LNCAP (cell line): ENCODE measurements at regions not wholly inside any gene's neighbourhood (a gene's known extent, or its start where the extent isn't known, plus 50 kb on each side); places are given as distances from the start of the nearest gene placed in this dataset.

Source experiments
- TF ChIP-seq, protein P1 (sequence below): fragments of 450-650 bp; IDR thresholded peaks from 2 replicates; pipeline ENCODE4 v1.5.1; 2017; ENCODE audit warnings: mild to moderate bottlenecking

DNA sequence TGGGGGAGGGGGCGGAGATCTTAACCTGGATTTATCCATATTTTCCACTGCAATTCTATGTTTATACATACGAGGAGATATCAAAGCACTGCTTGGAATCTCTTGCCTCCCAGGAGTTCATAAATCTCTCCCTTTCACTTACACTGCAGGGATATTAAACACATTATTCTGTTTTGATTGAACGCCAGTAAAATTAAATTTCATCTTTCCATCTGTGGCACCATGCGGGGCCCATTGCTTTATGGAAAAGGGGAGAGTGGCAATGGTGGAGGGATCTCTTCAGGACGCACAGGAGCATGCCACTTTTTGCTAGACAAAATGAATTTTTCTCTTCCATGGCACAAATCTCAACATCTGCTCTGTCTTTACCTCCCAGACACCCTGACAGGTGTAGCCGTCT lies 648.0 kb upstream of the PLXNA2 start:
- TF ChIP-seq, protein P1, sequence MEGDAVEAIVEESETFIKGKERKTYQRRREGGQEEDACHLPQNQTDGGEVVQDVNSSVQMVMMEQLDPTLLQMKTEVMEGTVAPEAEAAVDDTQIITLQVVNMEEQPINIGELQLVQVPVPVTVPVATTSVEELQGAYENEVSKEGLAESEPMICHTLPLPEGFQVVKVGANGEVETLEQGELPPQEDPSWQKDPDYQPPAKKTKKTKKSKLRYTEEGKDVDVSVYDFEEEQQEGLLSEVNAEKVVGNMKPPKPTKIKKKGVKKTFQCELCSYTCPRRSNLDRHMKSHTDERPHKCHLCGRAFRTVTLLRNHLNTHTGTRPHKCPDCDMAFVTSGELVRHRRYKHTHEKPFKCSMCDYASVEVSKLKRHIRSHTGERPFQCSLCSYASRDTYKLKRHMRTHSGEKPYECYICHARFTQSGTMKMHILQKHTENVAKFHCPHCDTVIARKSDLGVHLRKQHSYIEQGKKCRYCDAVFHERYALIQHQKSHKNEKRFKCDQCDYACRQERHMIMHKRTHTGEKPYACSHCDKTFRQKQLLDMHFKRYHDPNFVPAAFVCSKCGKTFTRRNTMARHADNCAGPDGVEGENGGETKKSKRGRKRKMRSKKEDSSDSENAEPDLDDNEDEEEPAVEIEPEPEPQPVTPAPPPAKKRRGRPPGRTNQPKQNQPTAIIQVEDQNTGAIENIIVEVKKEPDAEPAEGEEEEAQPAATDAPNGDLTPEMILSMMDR = no peak

DNA sequence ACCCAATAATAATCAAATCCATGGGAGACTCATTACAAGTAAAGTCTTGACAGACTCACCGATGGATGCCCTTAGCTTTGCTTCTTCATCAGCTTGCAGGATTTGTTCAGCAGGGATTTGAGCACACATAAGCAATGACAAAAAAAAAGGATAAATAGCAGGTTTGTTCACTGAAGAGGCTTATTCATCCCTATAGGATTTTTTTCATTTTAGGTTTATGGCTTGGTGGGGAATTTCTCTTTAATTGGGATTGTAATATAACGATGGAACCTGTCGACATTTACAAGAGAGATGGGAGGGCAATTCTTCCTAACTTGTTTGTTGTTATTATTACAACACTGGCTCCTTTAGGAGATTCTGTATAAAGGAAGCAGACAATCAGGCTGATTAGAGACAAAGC lies 649.1 kb upstream of the PLXNA2 start:
- TF ChIP-seq, protein P1 = no peak

DNA sequence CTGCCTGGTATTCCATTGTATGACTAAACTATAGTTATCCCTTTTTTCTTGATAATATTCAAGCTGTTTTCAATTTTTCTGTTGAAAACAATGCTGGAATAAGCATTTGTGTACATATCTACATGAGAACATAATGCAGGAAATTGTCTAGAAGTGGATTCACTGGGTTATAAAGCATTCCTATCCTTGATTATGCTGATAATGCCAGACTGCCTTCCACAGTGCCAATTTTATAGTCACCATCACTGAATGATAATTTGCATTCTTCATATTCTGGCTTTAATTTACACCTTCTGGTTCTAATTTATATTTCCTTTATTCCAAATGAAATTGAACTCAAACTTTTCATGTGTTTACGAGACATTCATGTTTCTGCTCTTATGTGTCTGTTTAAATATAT lies 651.0 kb upstream of the PLXNA2 start:
- TF ChIP-seq, protein P1 = no peak

DNA sequence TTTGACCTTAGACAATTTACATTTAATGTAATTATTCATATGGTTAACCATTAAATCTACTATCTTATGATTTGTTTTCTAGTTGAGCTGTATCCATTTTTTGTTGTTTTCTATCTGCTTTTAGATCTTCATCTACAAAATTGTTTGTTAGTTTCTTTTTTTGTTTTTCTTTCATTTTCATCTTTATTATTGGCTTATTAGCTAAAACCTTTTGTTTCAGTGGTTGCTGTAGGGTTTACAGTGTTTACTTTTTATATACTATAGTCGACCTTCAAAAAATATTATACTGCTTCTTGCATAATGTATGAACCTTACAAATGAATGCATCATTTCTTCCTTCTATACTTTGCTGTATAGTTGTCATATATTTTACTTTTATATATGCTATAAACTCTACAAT lies 651.6 kb upstream of the PLXNA2 start:
- TF ChIP-seq, protein P1 = no peak

DNA sequence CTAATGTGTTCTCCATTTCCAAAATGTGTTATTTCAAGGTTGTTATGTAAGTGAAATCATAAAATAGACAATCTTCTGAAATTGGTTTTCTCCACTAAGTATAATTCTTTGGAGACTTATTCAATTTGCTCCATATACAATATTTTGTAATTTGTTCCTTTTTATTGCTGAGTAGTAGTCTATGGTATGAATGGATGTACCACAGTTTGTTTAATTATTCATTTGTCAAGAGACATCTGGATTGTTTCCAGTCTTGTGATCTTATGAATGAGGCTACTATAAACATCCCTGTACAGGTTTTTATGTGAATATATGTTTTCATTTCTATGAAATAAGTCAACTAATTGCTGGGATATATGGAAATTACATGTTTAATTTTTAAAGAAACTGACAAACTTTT lies 652.6 kb upstream of the PLXNA2 start:
- TF ChIP-seq, protein P1 = no peak

DNA sequence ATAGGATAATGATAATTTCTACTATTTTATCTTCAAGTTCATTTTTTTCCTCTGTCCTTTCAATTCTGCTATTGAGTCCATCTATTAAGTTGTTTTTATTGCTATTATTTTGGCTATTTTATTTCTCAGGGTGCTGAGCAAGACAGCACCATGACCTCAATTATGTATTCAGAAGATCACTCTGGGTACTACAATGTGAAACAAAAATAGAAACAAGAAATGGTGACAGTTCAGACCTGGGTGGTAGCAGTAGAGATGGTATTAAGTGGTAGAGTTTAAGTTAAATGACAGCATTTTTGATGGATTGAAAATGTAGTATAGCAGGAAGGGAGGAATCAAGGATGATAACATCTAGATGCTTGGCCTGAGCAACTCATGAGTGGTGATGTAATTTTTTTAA lies 655.3 kb upstream of the PLXNA2 start:
- TF ChIP-seq, protein P1 = no peak

DNA sequence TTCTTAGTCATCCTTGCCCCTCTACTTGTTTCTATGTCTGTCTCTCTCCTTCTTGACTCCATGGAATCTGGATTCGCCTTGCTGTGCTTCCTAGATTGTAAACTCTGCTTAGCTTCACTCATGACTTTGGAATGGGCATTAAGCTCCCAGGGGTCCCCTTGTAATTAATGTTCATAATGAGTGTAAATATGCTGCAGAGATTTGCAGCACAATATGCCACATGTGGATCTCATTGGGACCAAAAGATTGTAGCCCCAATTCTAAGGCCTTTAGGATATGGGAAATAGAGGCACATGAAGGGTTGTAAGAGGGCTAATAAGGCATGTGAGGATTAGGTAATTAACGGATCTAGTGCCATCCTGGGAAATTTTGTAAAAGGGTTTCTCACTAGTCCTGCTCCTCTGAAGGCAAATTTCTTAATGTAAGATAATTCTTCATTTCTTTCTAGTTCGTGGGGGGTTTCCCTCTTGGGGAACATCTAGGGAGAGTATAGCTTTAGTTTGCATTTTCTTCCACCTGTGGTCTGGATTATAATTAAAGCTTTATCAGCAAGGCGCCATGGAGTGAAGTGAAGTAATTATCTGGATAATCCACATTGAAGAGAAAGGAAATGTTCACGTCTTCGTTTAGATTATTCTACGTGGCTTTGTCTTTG lies 659.2 kb upstream of the PLXNA2 start:
- TF ChIP-seq, protein P1 = no peak

DNA sequence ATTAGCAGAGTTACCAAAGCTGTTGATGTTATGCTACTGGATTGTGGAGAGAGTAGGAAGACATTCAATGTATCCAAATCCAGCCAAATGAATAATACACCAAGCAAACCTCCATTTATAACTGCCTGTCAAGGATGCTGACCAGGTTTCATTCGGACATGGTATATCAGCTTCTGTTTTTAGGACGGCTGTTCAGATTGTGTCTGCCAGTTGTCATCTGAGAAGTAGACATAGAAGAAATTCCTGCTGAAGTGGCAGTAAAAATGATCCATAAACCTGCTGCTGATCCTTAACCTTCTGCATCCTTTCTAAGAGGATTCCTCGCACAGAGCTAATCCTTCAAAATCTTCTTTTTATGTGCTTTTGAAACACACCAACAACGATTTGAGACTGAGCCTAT lies 663.6 kb upstream of the PLXNA2 start:
- TF ChIP-seq, protein P1 = no peak
